Natural killer cell treated with Interleukin-12 subunit alpha and Interleukin-12 subunit beta and Interleukin-15 and Interleukin-18, amount 100 ng/mL, for 72 hours (primary cell): ENCODE measurements at regions not wholly inside any gene's neighbourhood (a gene's known extent, or its start where the extent isn't known, plus 50 kb on each side); places are given as distances from the start of the nearest gene placed in this dataset.
A peak's percentile ranks its signal among the peaks of the same experiment; 100 is the strongest.
"Not testable (repeated sequence)": the region's sequence is repeated elsewhere in the genome, so short reads cannot be mapped to it uniquely, and the experiment has no call there.

ENCODE experiments used
- ATAC-seq, 2 donors: fragments of 150-1000 bp; cut with Tn5 transposase in 1 of 2; sonication (Bioruptor Pico), chemical (Tn5 transposase) in 1 of 2; 2 replicates each; pipeline ENCODE4 v1.10.0; 2021
- DNase-seq: peaks from one replicate; pipeline ENCODE4 v3.0.0; 2022; ENCODE audit warnings: low spot score
- H3K27ac Mint-ChIP-seq, 2 donors: 1 replicate in 1 of 2; 2 replicates in 1 of 2; pipeline ENCODE4 v1.8.0; 2022; ENCODE audit warnings: mixed read lengths in 2 of 2, mild to moderate bottlenecking in 1 of 2, moderate library complexity in 1 of 2
- H3K27me3 Mint-ChIP-seq, 2 donors: 1 replicate in 1 of 2; 2 replicates in 1 of 2; pipeline ENCODE4 v1.8.0; 2022; ENCODE audit warnings: mixed read lengths in 2 of 2
- H3K36me3 Mint-ChIP-seq: one replicate; pipeline ENCODE4 v1.8.0; 2022; ENCODE audit warnings: mixed read lengths
- H3K4me1 Mint-ChIP-seq, 2 donors: 1 replicate in 1 of 2; 2 replicates in 1 of 2; pipeline ENCODE4 v1.8.0; 2022; ENCODE audit warnings: low read depth in 2 of 2, mixed read lengths in 2 of 2, mild to moderate bottlenecking in 1 of 2
- H3K4me3 Mint-ChIP-seq: one replicate; pipeline ENCODE4 v1.8.0; 2022; ENCODE audit warnings: mixed read lengths
- H3K9me3 Mint-ChIP-seq: 2 replicates; pipeline ENCODE4 v1.8.0; 2022; ENCODE audit warnings: mixed read lengths

- Mint-ChIP-seq H3K9me3 (peaks cover 6% of the 10 kb centered on the region), H3K36me3 (peaks cover 4% of the 10 kb centered on the region), H3K4me3 (no peak overlapping the region), H3K27ac (no peak overlapping the region), H3K27me3 (no peaks in the 10 kb centered on the region), H3K4me1 (peaks cover 17 to 26% of the 10 kb centered on the region in 2 donors)
- DNase-seq (no peak), ATAC-seq (no peak)
These were observed 359.3 kb downstream of the ADGRL2 start for GRCh38 chr1:82160036-82160435.

DNA sequence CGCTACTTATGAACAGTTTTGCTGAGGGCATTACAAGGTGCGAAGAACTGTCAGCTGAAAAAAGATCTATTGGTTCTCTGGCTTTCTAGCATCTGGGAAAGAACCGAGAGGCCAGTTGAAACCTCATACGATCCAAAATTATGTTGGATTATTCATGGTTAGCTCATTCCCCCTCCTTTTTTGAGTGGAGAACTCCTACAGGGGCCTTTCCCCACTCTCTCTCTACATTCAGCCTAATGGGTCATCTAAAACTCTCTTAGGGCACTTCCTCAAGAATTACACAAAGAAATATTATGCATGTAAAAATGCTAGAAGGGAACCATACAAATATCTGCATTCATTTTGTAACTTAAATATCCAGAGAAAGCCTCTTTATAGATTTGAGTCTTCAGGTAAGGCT is 358.2 kb downstream of the ADGRL2 start:
- Mint-ChIP-seq H3K27ac (no peak overlapping the region), H3K27me3 (no peaks in the 10 kb centered on the region), H3K4me1 (peaks cover 17 to 26% of the 10 kb centered on the region in 2 donors), H3K36me3 (peaks cover 4% of the 10 kb centered on the region), H3K9me3 (peaks cover 6% of the 10 kb centered on the region), H3K4me3 (no peak overlapping the region)
- ATAC-seq (no peak), DNase-seq (no peak)

DNA sequence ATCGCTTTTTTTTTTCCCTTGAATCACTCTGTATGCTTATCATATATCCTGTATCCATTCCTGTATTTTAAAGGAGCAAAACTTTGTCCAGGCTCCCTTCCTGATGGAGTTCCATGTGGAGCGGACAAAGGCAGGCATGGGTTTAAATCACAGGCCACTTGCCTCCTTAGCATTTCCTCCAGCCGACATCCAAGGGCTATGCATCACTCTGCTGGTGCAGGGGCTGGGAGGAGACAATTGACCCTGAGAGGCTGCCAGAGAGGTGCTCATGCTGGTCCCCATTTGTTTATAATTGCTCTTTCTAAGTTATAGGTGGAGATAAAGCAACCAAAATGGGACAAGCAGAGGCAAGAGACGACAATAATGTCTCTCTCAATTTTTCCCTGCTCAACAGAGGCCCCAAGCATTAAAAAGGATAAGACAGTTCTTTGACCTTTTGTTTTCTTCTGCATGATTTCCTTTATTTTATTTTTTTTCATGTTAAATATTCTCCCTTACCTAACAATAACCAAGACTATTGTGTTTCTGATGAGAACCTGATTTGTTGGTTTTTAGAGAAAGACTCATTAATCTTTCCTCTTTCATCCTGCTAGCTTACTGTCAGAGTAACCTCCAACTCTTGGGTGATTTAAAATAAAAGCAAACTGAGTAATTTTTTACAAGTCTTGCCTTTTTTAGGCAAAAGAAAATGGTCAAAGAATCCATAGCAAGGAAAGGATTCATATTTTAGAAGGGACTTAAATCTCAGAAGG is 353.7 kb downstream of the ADGRL2 start:
- Mint-ChIP-seq H3K4me3 (no peak overlapping the region), H3K9me3 (peaks cover 6% of the 10 kb centered on the region), H3K27me3 (no peaks in the 10 kb centered on the region), H3K4me1 (peaks cover 3 to 16% of the 10 kb centered on the region in 2 donors), H3K27ac (no peak overlapping the region), H3K36me3 (peaks cover 4% of the 10 kb centered on the region)
- DNase-seq (no peak), ATAC-seq (no peak)

DNA sequence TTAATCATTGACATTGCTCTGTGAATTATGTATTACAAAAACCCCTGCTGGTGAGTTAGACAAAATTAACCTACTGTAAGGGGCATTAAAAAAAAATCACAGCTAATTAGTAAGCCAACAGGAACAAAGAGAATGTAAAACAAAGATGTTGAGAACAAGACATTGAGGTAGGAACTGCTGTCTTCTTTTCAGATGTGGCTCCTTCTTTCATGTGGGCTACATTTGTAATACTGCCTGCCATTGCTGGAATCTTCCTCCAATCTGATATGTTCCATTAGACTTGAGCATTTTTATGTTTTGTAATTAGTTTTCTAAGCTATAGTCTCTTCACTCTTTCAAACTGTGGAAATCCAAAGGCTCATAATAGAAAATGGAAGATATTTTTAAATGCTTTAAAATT is 353.0 kb downstream of the ADGRL2 start:
- DNase-seq (no peak), ATAC-seq (no peak)
- Mint-ChIP-seq H3K9me3 (peaks cover 6% of the 10 kb centered on the region), H3K27me3 (no peaks in the 10 kb centered on the region), H3K36me3 (peaks cover 4% of the 10 kb centered on the region), H3K4me1 (peaks cover 3 to 16% of the 10 kb centered on the region in 2 donors), H3K4me3 (no peak overlapping the region), H3K27ac (no peak overlapping the region)

GRCh38 chr1:82153272-82153629 is 352.5 kb downstream of the ADGRL2 start:
- H3K4me1 Mint-ChIP-seq = peaks cover 3 to 16% of the 10 kb centered on the region in 2 donors
- ATAC-seq = no peak
- H3K36me3 Mint-ChIP-seq = peaks cover 4% of the 10 kb centered on the region
- no peak overlapping the region for H3K27ac Mint-ChIP-seq
- no peak for DNase-seq
- no peaks in the 10 kb centered on the region for H3K27me3 Mint-ChIP-seq
- no peak overlapping the region for H3K4me3 Mint-ChIP-seq
- H3K9me3 Mint-ChIP-seq = peaks cover 6% of the 10 kb centered on the region

DNA sequence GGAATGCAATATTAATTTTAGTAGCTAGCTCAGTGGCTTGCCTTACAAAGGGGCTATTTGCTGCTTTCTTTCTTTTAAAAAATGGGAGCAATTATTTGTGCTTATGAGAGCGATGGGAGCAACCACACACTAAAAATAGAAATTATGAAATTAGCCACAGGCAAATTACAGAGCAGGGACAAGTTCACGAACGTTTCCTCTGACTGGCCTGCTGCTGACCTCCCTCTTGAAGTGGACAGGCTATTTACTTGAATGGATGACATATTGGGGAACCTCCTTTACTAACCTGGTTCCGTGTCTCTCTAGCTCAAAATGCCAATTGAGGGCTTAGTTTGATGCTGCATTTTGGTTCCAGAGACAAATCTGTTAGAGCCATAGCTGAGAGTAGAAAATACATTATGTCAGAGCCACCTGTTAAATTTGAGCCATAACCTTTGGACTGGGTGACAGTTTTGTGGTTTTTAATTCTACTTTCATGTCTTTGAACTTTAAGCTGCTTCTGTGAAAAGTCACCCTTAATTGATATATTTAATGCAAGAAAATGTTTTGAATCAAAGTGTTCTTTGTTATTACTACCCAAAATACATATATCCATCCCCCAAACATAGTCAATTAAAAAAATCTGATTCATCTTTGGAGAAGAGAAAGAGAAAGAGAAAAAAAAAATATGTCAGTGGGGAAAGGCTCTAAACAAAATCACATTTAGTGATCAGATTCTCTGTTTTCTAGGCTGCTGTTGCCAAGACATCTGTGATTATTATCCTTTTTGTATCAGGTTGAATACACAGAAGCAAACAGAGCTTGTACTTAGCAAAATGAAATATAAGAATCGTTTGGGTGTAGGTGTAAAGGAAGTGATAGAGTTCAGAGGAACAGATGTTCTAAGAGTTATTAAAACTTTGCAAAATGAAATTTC is 351.9 kb downstream of the ADGRL2 start:
- Mint-ChIP-seq H3K27ac (peak overlapping the region in 1 of 2 donors; percentile 64), H3K9me3 (peaks cover 6% of the 10 kb centered on the region), H3K27me3 (no peaks in the 10 kb centered on the region), H3K36me3 (peaks cover 4% of the 10 kb centered on the region), H3K4me3 (no peak overlapping the region), H3K4me1 (peaks cover 3 to 16% of the 10 kb centered on the region in 2 donors)
- ATAC-seq = no peak
- no peak for DNase-seq

DNA sequence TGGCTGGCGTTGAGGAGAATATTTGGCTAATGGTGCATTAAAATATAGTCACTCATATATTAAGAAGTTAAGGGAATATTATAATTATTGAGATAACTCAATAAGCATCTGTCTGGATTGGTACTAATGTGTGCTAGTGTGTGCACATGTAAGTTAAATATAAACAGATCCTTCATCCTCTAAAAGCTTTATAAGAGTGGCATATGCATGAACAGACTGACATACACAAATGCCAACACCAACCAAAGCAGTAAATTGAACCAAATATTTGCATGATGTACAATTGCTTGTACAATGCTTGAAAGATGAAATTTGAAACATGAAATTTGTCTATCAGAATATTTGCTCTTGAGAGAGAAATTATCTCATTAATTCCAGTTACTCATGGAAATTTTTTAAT is 344.9 kb downstream of the ADGRL2 start:
- no peak overlapping the region for H3K4me3 Mint-ChIP-seq
- H3K27ac Mint-ChIP-seq = no peak overlapping the region
- no peaks in the 10 kb centered on the region for H3K27me3 Mint-ChIP-seq
- H3K36me3 Mint-ChIP-seq = no peaks in the 10 kb centered on the region
- H3K9me3 Mint-ChIP-seq = peaks cover 4% of the 10 kb centered on the region
- no peak for DNase-seq
- H3K4me1 Mint-ChIP-seq = peaks cover 0 to 12% of the 10 kb centered on the region in 2 donors
- ATAC-seq = no peak

GRCh38 chr1:82143108-82143833 is 342.5 kb downstream of the ADGRL2 start:
- no peak for DNase-seq
- Mint-ChIP-seq H3K4me3 (no peak overlapping the region), H3K36me3 (no peaks in the 10 kb centered on the region), H3K27me3 (no peaks in the 10 kb centered on the region), H3K9me3 (peaks cover 4% of the 10 kb centered on the region), H3K4me1 (peaks cover 0 to 12% of the 10 kb centered on the region in 2 donors), H3K27ac (peak overlapping the region in 1 of 2 donors; percentile 52)
- peak in 1 of 2 donors; percentile 40 for ATAC-seq

- DNase-seq = no peak
- Mint-ChIP-seq H3K27ac (no peak overlapping the region), H3K4me1 (peaks cover 0 to 12% of the 10 kb centered on the region in 2 donors), H3K27me3 (no peaks in the 10 kb centered on the region), H3K9me3 (peaks cover 4% of the 10 kb centered on the region), H3K4me3 (no peak overlapping the region), H3K36me3 (no peaks in the 10 kb centered on the region)
- no peak for ATAC-seq
These were observed 340.7 kb downstream of the ADGRL2 start for GRCh38 chr1:82141390-82141789.

DNA sequence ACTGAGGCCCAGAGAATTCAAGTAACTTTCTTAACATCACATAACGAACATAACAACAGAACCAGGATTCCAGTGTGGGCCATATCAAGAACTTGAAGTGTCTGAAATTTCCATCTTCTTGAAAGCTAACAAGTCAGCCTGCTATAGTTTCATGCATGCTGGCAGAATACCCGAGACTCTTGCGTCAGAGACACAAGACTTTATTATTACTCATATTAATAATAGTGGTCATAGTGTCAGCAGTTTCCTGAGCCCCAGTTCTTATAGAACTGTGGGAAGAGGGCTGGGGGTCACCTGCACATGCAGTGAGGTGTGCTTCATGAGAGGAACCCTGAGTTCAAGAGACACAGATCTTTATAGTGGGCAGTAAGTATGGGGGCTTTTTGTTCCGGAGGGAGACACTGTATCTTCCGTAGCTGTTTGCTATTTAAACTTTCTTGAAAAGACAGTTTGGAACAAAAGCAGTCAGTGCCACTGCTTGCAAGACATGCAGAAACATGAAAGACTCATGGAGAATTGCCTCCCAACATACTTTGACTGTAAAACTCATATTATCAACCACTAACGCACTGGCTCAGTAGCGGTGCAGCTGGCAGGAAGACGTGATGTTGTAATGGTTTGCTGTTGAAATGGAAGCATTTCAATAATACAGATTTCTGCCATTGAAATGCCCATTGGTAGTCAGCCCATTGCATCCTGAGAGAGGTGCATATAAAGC is 339.2 kb downstream of the ADGRL2 start:
- no peaks in the 10 kb centered on the region for H3K36me3 Mint-ChIP-seq
- H3K9me3 Mint-ChIP-seq = peaks cover 4% of the 10 kb centered on the region
- H3K27me3 Mint-ChIP-seq = no peaks in the 10 kb centered on the region
- ATAC-seq = no peak
- DNase-seq = no peak
- H3K27ac Mint-ChIP-seq = no peak overlapping the region
- peaks cover 0 to 12% of the 10 kb centered on the region in 2 donors for H3K4me1 Mint-ChIP-seq
- no peak overlapping the region for H3K4me3 Mint-ChIP-seq

- not testable (repeated sequence) for H3K4me3 Mint-ChIP-seq, DNase-seq, ATAC-seq, H3K27me3 Mint-ChIP-seq, H3K27ac Mint-ChIP-seq, H3K9me3 Mint-ChIP-seq, H3K4me1 Mint-ChIP-seq, H3K36me3 Mint-ChIP-seq
These were observed 335.6 kb downstream of the ADGRL2 start for GRCh38 chr1:82136351-82136750.

GRCh38 chr1:82125866-82126265 is 325.1 kb downstream of the ADGRL2 start:
- ATAC-seq (no peak), DNase-seq (no peak)
- no peak overlapping the region for H3K4me3 Mint-ChIP-seq
- no peaks in the 10 kb centered on the region for H3K27me3 Mint-ChIP-seq
- no peaks in the 10 kb centered on the region for H3K36me3 Mint-ChIP-seq
- no peak overlapping the region for H3K27ac Mint-ChIP-seq
- peaks cover 0 to 4% of the 10 kb centered on the region in 2 donors for H3K4me1 Mint-ChIP-seq
- H3K9me3 Mint-ChIP-seq = peaks cover 2% of the 10 kb centered on the region

- H3K27ac Mint-ChIP-seq = no peak overlapping the region
- no peak for DNase-seq
- H3K27me3 Mint-ChIP-seq = no peaks in the 10 kb centered on the region
- no peak overlapping the region for H3K4me3 Mint-ChIP-seq
- no peaks in the 10 kb centered on the region for H3K36me3 Mint-ChIP-seq
- H3K9me3 Mint-ChIP-seq = peaks cover 2% of the 10 kb centered on the region
- no peak for ATAC-seq
- peaks cover 0 to 4% of the 10 kb centered on the region in 2 donors for H3K4me1 Mint-ChIP-seq
These were observed 324.4 kb downstream of the ADGRL2 start for GRCh38 chr1:82125119-82125518.
